AG09309 (cell line): ENCODE measurements at regions not wholly inside any gene's neighbourhood (a gene's known extent, or its start where the extent isn't known, plus 50 kb on each side); places are given as distances from the start of the nearest gene placed in this dataset.

Source experiments
- DNase-seq: peaks from one replicate; pipeline ENCODE4 v3.0.0-alpha.2; 2010; ENCODE audit warnings: low read depth
- H3K4me3 ChIP-seq: 2 replicates; pipeline ENCODE4 v1.5.1; 2011; ENCODE audit warnings: mild to moderate bottlenecking, low read depth, low read length, moderate library complexity; ENCODE audit not compliant: control insufficient read depth
- TF ChIP-seq, protein P1 (sequence below): IDR thresholded peaks from 2 replicates; pipeline ENCODE4 v1.5.1; 2011; ENCODE audit warnings: mild to moderate bottlenecking, low read depth, low read length, inconsistent platforms; ENCODE audit not compliant: insufficient read depth, control insufficient read depth; ENCODE audit errors: missing control alignments

DNA sequence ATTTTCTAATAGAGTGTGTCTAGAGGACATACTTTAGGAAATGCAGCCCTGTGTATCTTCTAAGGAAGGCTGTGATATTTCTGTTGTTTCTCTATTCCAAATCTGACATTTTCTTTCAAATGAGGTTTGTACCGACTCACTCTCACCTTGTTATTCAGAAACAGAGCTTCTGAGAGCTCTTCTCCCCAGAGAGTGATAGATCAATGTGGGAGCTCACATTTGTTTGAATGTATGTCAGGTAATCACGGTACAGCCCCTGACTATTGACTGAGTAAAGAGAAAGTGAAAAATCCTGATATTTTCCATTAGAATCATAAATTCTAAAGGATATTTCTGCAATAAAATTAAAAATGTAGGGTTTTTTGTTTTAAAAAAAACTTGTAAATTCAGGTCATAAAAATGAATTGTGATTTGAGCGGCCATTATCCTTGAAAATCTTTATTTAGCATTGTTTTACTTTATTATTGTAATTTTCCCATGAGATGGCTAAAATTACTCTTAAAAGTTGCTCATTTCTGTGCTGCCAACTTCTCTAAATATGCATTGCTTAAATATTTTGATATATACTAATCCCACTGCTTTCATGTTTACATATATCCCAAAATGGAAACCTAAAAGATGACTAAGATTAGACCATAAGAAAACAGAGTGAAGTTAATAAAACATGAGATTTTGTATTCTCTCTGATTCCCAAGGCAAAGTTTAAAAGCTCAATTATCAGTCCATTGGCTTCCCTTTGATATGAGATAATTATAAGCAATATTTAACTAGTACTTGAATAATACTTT is 1226.8 kb upstream of the CITED2 start:
- no peak overlapping the region for H3K4me3 ChIP-seq
- TF ChIP-seq, protein P1, sequence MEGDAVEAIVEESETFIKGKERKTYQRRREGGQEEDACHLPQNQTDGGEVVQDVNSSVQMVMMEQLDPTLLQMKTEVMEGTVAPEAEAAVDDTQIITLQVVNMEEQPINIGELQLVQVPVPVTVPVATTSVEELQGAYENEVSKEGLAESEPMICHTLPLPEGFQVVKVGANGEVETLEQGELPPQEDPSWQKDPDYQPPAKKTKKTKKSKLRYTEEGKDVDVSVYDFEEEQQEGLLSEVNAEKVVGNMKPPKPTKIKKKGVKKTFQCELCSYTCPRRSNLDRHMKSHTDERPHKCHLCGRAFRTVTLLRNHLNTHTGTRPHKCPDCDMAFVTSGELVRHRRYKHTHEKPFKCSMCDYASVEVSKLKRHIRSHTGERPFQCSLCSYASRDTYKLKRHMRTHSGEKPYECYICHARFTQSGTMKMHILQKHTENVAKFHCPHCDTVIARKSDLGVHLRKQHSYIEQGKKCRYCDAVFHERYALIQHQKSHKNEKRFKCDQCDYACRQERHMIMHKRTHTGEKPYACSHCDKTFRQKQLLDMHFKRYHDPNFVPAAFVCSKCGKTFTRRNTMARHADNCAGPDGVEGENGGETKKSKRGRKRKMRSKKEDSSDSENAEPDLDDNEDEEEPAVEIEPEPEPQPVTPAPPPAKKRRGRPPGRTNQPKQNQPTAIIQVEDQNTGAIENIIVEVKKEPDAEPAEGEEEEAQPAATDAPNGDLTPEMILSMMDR = no peak
- no peak for DNase-seq

DNA sequence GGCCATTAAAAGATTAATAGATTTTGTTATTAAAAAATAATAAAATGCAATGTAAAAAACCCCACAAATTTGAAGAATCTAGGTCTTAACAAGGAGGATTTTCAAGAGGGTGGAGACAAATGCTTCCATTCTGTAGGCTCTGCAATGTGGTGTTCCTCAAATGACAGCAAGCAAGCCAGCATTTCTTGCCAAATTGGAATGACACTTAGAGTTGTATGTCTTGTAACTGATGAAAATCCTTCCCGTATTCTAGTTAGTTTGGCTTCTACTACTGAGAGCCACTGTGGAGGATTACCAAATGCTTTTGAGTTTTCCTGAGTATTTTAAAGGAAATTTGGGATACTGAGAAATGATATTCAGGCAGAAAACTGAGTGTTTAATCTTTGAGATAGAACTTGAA is 1225.5 kb upstream of the CITED2 start:
- TF ChIP-seq, protein P1 = no peak
- no peak overlapping the region for H3K4me3 ChIP-seq
- no peak for DNase-seq

DNA sequence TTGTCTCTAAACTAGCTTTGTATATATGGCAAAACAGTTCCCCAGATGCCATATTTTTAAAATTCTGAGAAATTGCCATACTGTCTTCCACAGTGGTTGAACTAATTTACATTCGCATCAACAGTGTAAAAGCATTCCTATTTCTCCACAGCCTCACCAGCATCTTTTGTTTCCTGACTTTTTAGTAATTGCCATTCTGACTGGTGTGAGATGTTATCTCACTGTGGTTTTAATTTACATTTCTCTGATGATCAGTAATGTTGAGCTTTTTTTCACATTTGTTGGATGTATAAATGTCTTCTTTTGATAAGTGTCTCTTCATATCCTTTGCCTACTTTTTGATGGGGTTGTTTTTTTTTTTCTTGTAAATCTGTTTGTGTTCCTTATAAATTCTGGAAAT is 1222.7 kb upstream of the CITED2 start:
- no peak for DNase-seq
- TF ChIP-seq, protein P1 = no peak
- H3K4me3 ChIP-seq = no peak overlapping the region

DNA sequence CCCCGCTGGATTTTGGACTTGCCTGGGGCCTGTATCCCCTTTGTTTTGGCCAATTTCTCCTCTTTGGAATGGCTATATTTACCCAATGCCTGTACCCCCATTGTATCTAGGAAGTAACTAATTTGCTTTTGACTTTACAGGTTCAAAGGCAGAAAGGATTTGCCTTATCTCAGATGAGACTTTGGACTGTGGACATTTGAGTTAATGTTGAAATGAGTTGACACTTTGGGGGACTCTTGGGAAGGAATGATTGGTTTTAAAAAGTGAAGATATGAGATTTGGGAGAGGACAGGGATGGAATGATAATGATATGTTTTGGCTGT is 1220.3 kb upstream of the CITED2 start:
- TF ChIP-seq, protein P1 = no peak
- no peak overlapping the region for H3K4me3 ChIP-seq
- DNase-seq = no peak

DNA sequence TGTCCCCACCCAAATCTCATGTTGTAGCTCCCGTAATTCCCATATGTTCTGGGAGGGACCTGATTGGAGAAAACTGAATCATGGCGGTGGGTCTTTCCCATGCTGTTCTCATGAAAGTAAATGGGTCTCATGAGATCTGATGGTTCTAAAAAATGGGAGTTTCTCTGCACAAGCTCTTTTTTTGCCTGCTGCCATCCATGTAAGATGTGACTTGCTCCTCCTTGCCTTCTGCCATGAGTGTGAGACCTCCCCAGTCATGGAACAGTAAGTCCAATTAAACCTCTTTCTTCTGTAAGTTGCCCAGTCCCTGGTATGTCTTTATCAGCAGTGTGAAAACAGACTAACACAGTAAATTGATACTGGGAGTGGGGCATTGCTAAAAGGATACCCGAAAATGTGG is 1218.4 kb upstream of the CITED2 start:
- no peak overlapping the region for H3K4me3 ChIP-seq
- no peak for DNase-seq
- TF ChIP-seq, protein P1 = no peak

DNA sequence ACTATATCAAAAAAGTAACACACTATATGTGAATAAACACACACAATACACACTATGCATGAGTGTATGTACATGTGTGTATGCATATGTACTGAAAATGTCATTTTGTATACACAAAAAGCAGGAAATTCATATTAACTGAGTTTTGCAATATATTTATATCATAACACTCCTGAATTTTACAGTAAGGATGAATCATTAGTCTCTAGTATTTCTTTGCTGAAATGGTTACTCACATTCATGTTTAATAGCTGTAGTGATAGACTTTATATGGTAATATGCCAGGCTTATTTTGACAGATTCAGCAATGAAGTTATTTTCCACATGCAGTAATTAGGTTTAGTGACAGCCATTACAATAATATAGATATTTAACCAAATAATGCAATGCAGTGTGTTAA is 1216.2 kb upstream of the CITED2 start:
- DNase-seq = no peak
- H3K4me3 ChIP-seq = no peak overlapping the region
- TF ChIP-seq, protein P1 = no peak
